ENCODE measurements at regions not wholly inside any gene's neighbourhood (a gene's known extent, or its start where the extent isn't known, plus 50 kb on each side); places are given as distances from the start of the nearest gene placed in this dataset.

- Histone ChIP-seq H3K4me1 (ENCODE audit: control insufficient read depth, extremely low read depth, insufficient read depth, low read length) (no peaks in the 10 kb centered on the region), H3K27me3 (ENCODE audit: control insufficient read depth, insufficient read depth, low read length) (no peaks in the 10 kb centered on the region), H3K79me2 (ENCODE audit: control insufficient read depth, insufficient read depth, low read length) (no peaks in the 10 kb centered on the region), H3K9ac (ENCODE audit: insufficient read depth, low read length) (no peak overlapping the region), H3K4me2 (ENCODE audit: extremely low read depth, insufficient read depth, low read length) (no peak overlapping the region), H3K36me3 (ENCODE audit: control insufficient read depth, insufficient read depth, low read length) (no peaks in the 10 kb centered on the region), H2AFZ (ENCODE audit: low read length) (no peak overlapping the region), H4K20me1 (ENCODE audit: control insufficient read depth, extremely low read depth, insufficient read depth, low read length) (no peaks in the 10 kb centered on the region), H3K9me3 (ENCODE audit: control insufficient read depth, insufficient read depth, low read depth, low read length) (no peaks in the 10 kb centered on the region), H3K4me3 (replicated peaks in 1 of 4; ENCODE audit: control extremely low read depth in 1 of 4, insufficient read depth in 1 of 4, low read depth in 3 of 4, low read length in 4 of 4) (no peak overlapping the region), H3K27ac (ENCODE audit: insufficient read depth, low read length) (no peak overlapping the region)
- TF ChIP-seq EZH2 (IDR thresholded peaks at IDR 0.05; ENCODE audit: low read length, missing control alignments), result no peak
- TF ChIP-seq, protein P1, sequence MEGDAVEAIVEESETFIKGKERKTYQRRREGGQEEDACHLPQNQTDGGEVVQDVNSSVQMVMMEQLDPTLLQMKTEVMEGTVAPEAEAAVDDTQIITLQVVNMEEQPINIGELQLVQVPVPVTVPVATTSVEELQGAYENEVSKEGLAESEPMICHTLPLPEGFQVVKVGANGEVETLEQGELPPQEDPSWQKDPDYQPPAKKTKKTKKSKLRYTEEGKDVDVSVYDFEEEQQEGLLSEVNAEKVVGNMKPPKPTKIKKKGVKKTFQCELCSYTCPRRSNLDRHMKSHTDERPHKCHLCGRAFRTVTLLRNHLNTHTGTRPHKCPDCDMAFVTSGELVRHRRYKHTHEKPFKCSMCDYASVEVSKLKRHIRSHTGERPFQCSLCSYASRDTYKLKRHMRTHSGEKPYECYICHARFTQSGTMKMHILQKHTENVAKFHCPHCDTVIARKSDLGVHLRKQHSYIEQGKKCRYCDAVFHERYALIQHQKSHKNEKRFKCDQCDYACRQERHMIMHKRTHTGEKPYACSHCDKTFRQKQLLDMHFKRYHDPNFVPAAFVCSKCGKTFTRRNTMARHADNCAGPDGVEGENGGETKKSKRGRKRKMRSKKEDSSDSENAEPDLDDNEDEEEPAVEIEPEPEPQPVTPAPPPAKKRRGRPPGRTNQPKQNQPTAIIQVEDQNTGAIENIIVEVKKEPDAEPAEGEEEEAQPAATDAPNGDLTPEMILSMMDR (conservative IDR thresholded peaks at IDR 0.05 in 1 of 2, IDR thresholded peaks at IDR 0.05 in 1 of 2; ENCODE audit: low read depth in 1 of 2, low read length in 2 of 2), result no peak
- DNase-seq (ENCODE audit: low read depth in 2 of 2), result no peak
These were observed 114.7 kb downstream of the BCL2L11 start for GRCh38 chr2:111235192-111236015.

GRCh38 chr2:111236025-111236424 lies 115.3 kb downstream of the BCL2L11 start:
- no peak for DNase-seq (ENCODE audit: low read depth in 2 of 2)
- Histone ChIP-seq H4K20me1 (ENCODE audit: control insufficient read depth, extremely low read depth, insufficient read depth, low read length) (no peaks in the 10 kb centered on the region), H3K27me3 (ENCODE audit: control insufficient read depth, insufficient read depth, low read length) (no peaks in the 10 kb centered on the region), H3K4me2 (ENCODE audit: extremely low read depth, insufficient read depth, low read length) (no peak overlapping the region), H3K79me2 (ENCODE audit: control insufficient read depth, insufficient read depth, low read length) (no peaks in the 10 kb centered on the region), H3K9me3 (ENCODE audit: control insufficient read depth, insufficient read depth, low read depth, low read length) (no peaks in the 10 kb centered on the region), H2AFZ (ENCODE audit: low read length) (no peak overlapping the region), H3K4me1 (ENCODE audit: control insufficient read depth, extremely low read depth, insufficient read depth, low read length) (no peaks in the 10 kb centered on the region), H3K36me3 (ENCODE audit: control insufficient read depth, insufficient read depth, low read length) (no peaks in the 10 kb centered on the region), H3K27ac (ENCODE audit: insufficient read depth, low read length) (no peak overlapping the region), H3K9ac (ENCODE audit: insufficient read depth, low read length) (no peak overlapping the region), H3K4me3 (replicated peaks in 1 of 4; ENCODE audit: control extremely low read depth in 1 of 4, insufficient read depth in 1 of 4, low read depth in 3 of 4, low read length in 4 of 4) (no peak overlapping the region)
- TF ChIP-seq, protein P1 (conservative IDR thresholded peaks at IDR 0.05 in 1 of 2, IDR thresholded peaks at IDR 0.05 in 1 of 2; ENCODE audit: low read depth in 1 of 2, low read length in 2 of 2), result no peak
- no peak for TF ChIP-seq EZH2 (IDR thresholded peaks at IDR 0.05; ENCODE audit: low read length, missing control alignments)

DNA sequence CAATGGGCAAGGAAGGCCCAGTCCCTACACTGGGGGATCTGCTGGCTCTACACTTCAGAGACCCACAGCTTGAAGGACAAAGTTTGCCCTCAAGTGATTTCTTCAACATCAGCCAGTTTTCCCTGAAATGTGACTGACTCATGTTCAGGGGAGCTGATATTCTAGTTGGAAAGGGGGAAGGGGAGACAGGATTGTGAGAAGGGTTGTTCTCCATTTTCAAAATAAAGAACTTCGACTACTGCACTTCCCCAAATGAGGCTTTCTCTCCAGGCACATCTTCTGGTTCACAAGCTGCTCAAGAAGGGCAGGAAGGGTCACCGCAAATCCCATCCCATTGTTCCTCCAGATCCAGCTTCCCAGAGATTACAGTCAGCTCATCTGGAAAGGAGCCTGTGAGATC lies 117.6 kb downstream of the BCL2L11 start:
- no peaks in the 10 kb centered on the region for H3K79me2 ChIP-seq (ENCODE audit: control insufficient read depth, insufficient read depth, low read length)
- H3K9ac ChIP-seq (ENCODE audit: insufficient read depth, low read length), result no peak overlapping the region
- no peaks in the 10 kb centered on the region for H3K4me1 ChIP-seq (ENCODE audit: control insufficient read depth, extremely low read depth, insufficient read depth, low read length)
- TF ChIP-seq, protein P1 (conservative IDR thresholded peaks at IDR 0.05 in 1 of 2, IDR thresholded peaks at IDR 0.05 in 1 of 2; ENCODE audit: low read depth in 1 of 2, low read length in 2 of 2), result no peak
- TF ChIP-seq EZH2 (IDR thresholded peaks at IDR 0.05; ENCODE audit: low read length, missing control alignments), result no peak
- no peaks in the 10 kb centered on the region for H3K36me3 ChIP-seq (ENCODE audit: control insufficient read depth, insufficient read depth, low read length)
- DNase-seq (ENCODE audit: low read depth in 2 of 2), result no peak
- H3K9me3 ChIP-seq (ENCODE audit: control insufficient read depth, insufficient read depth, low read depth, low read length), result no peaks in the 10 kb centered on the region
- H3K27me3 ChIP-seq (ENCODE audit: control insufficient read depth, insufficient read depth, low read length), result no peaks in the 10 kb centered on the region
- H3K27ac ChIP-seq (ENCODE audit: insufficient read depth, low read length), result no peak overlapping the region
- no peak overlapping the region for H2AFZ ChIP-seq (ENCODE audit: low read length)
- no peak overlapping the region for H3K4me2 ChIP-seq (ENCODE audit: extremely low read depth, insufficient read depth, low read length)
- no peaks in the 10 kb centered on the region for H4K20me1 ChIP-seq (ENCODE audit: control insufficient read depth, extremely low read depth, insufficient read depth, low read length)
- no peak overlapping the region for H3K4me3 ChIP-seq (replicated peaks in 1 of 4; ENCODE audit: control extremely low read depth in 1 of 4, insufficient read depth in 1 of 4, low read depth in 3 of 4, low read length in 4 of 4)
